ENCODE measurements at regions not wholly inside any gene's neighbourhood (a gene's known extent, or its start where the extent isn't known, plus 50 kb on each side); places are given as distances from the start of the nearest gene placed in this dataset.

DNA sequence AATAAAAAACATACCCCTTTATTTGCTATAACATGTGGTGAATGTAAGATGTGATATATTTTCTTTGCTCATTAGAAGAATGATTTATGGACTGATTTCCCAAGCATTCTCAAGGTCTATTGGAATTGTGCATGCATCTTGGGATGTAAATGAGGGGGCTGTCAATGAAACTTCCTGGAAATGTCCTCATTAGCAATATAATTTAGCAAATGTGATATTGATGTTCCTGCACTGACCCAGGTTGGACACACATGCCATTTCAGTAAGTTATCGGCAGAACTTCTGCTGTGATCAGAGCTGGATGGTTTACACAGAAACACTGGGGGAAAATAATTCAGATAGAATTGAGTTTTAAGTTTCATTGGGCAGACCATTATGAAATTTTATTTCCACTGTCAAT, 99.9 kb downstream of the ELOVL4 start:
- no peak for TF ChIP-seq CTCF (IDR thresholded peaks at IDR 0.05; ENCODE audit: insufficient read depth, low read depth, low read length)
- TF ChIP-seq EZH2 (IDR thresholded peaks at IDR 0.05; ENCODE audit: insufficient read depth, low read length) = no peak

Data from astrocyte (in vitro differentiated cells and primary cell).